ENCODE measurements at regions not wholly inside any gene's neighbourhood (a gene's known extent, or its start where the extent isn't known, plus 50 kb on each side); places are given as distances from the start of the nearest gene placed in this dataset.
"Not testable (repeated sequence)": the region's sequence is repeated elsewhere in the genome, so short reads cannot be mapped to it uniquely, and the experiment has no call there.

DNA sequence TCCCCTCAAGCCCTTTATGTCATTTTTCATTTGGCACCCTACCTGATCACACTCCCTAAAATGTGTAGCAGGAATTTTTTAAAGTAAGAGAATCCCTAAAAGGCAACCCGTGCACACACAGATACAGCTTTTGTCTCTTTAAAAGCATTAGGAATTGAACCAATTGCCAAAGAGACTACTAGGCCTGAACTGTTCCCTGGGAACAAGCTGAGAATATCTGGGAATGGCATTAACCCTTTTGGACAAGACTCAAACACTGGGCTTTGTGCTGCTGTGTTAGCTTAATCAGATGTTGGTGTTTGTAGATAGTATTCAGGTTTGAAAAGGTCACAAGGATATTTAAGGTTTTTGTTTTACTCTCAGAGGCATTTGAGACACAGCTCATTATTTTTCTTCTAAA lies 414.4 kb upstream of the PDZRN3 start:
- Mint-ChIP-seq H3K4me3 (no peak overlapping the region), H3K36me3 (no peaks in the 10 kb centered on the region), H3K27me3 (no peaks in the 10 kb centered on the region), H3K4me1 (no peaks in the 10 kb centered on the region), H3K9me3 (no peaks in the 10 kb centered on the region), H3K27ac (no peak overlapping the region)
- no peak for ATAC-seq

DNA sequence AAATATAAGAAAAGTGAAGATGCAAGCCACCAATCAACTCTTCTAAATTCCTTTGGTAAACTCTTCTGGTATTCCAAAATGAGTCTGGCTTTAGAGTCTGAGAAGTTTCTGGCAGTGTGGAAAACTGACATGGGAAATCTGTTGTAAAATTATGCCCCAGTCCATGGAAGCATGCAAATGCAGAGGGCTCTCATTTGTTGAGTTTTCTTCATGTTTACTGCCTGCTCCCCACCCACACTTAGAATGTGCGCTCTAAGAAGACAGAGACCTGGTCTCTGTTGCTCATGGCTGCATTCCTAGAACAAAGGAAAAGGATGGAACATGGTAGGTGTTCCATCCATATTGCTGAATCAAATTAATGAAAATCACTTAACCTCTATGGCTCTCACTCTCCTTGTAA lies 411.8 kb upstream of the PDZRN3 start:
- no peak overlapping the region for H3K27ac Mint-ChIP-seq
- no peaks in the 10 kb centered on the region for H3K4me1 Mint-ChIP-seq
- H3K36me3 Mint-ChIP-seq = no peaks in the 10 kb centered on the region
- H3K9me3 Mint-ChIP-seq = peaks cover 3% of the 10 kb centered on the region
- no peak overlapping the region for H3K4me3 Mint-ChIP-seq
- ATAC-seq = no peak
- no peaks in the 10 kb centered on the region for H3K27me3 Mint-ChIP-seq

DNA sequence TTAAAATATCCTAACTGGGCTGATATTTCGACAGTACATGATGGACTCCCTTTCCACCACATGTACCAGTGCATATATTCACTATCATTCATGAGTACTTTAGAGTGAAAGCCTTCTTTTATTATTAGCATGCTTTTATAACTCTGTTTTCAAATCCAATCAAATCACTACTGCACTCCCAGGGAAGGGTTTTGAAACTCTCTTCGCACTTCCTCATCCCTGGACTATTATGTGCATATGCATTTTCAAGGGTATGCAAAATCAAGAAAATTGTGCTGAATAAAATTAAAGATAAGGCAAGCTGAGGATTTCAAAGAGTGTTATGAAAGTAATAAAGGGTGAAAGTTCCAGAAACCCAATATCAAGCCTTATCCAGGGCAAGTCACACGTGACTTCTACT lies 411.4 kb upstream of the PDZRN3 start:
- Mint-ChIP-seq H3K9me3 (peaks cover 3% of the 10 kb centered on the region), H3K36me3 (no peaks in the 10 kb centered on the region), H3K4me3 (no peak overlapping the region), H3K27me3 (no peaks in the 10 kb centered on the region), H3K4me1 (no peaks in the 10 kb centered on the region), H3K27ac (no peak overlapping the region)
- ATAC-seq = no peak

DNA sequence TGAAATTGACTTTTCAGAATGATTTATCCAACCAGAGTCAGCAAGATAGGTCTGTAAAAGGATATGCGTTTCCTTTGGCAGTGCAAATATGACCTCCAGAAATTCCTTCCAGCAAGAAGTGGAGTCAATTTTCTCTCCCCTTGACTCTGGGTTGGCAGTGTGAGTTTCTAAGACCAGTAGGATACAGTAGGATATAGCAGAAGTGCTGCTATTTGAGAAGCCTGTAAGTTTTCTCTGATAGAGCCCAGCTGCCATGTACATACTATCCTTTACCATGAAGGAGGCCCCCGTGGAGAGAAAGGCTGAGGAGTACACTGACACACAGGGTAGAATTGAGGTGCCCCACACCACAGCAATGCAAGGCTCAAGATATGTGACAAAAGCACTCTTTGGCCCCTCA lies 409.1 kb upstream of the PDZRN3 start:
- no peak for ATAC-seq
- no peaks in the 10 kb centered on the region for H3K4me1 Mint-ChIP-seq
- peaks cover 8% of the 10 kb centered on the region for H3K9me3 Mint-ChIP-seq
- no peaks in the 10 kb centered on the region for H3K36me3 Mint-ChIP-seq
- no peak overlapping the region for H3K4me3 Mint-ChIP-seq
- no peaks in the 10 kb centered on the region for H3K27me3 Mint-ChIP-seq
- H3K27ac Mint-ChIP-seq = no peak overlapping the region

DNA sequence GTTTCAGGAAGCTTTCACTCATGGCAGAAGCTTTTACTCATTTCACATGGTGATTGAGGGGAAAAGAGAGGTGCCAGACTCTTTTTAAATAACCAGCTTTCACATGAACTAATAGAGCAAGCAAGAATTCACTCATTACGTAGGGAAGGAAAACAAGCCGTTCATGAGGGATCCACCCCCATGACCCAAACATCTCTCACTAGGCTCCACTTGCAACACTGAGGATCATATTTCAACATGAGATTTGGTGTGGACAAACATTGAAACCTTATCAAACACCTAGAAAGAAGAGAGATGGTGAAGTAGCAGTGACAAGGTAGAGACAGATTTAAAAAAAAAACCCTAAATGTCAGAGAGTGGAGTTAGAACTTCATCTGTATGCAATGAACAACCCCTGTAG lies 408.6 kb upstream of the PDZRN3 start:
- no peaks in the 10 kb centered on the region for H3K36me3 Mint-ChIP-seq
- no peak for ATAC-seq
- no peaks in the 10 kb centered on the region for H3K4me1 Mint-ChIP-seq
- no peak overlapping the region for H3K27ac Mint-ChIP-seq
- no peak overlapping the region for H3K4me3 Mint-ChIP-seq
- no peaks in the 10 kb centered on the region for H3K27me3 Mint-ChIP-seq
- peaks cover 8% of the 10 kb centered on the region for H3K9me3 Mint-ChIP-seq

DNA sequence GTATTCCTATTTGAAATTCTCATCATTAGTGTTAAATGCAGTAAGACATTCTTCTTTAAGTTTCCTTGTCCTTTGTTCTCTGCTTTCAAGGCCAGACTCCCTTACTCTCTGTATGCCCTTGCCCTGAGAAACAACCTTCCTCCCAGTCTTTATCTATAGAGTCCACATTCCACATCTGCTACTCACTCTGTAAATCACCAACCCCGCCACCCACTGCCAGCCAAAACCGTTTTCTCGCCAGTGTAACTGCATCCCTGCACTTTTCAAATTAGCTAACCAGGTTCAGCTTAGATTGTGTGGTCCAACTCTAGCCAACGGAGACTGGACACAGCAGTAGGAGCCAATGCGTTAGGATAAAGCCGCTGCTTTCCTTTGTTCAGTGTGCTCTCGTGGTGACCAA lies 402.4 kb upstream of the PDZRN3 start:
- Mint-ChIP-seq H3K36me3 (no peaks in the 10 kb centered on the region), H3K4me3 (no peak overlapping the region), H3K4me1 (no peaks in the 10 kb centered on the region), H3K27ac (no peak overlapping the region), H3K9me3 (peaks cover 8% of the 10 kb centered on the region), H3K27me3 (no peaks in the 10 kb centered on the region)
- ATAC-seq = no peak

DNA sequence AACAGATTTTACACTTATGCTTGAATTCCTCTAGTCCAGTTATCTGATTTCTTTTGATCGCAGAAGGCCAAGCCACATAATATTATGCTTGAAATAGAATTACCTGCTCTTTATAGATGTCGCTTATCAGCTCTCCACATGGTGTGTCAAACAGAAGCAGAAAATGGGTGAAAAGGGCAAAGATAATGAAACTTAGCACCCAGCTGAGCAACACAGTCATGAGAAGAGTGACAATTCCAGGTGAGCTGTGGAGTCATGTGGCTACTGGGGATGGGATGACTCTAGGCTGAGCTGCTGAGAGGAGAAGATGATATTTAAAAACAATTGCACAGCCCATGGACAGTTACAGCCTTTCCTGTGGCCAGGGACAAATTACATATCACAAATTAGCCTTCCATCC lies 398.7 kb upstream of the PDZRN3 start:
- no peaks in the 10 kb centered on the region for H3K36me3 Mint-ChIP-seq
- no peaks in the 10 kb centered on the region for H3K27me3 Mint-ChIP-seq
- H3K4me3 Mint-ChIP-seq = no peak overlapping the region
- no peaks in the 10 kb centered on the region for H3K4me1 Mint-ChIP-seq
- H3K27ac Mint-ChIP-seq = no peak overlapping the region
- peaks cover 5% of the 10 kb centered on the region for H3K9me3 Mint-ChIP-seq
- ATAC-seq = no peak

DNA sequence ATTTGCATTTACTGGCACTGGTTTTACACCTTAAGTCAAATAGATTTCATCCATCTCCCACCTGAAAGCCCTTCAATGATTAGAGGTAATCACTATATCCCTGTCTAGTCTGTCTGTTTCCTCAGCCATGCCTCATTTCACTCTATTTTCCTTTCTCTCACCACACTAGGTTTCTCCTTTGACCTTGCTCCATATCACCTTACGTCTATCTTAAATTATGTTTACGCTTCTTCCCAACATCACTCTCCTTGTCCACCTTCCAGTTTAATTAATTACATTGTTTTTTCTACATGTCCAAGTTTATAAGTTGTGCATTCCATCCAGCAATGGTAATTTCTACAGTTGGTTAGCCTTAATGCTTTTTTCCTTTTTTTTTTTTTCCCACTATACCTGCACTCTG lies 396.7 kb upstream of the PDZRN3 start:
- H3K4me3 Mint-ChIP-seq = no peak overlapping the region
- no peak for ATAC-seq
- no peaks in the 10 kb centered on the region for H3K36me3 Mint-ChIP-seq
- H3K27me3 Mint-ChIP-seq = no peaks in the 10 kb centered on the region
- H3K4me1 Mint-ChIP-seq = no peaks in the 10 kb centered on the region
- no peak overlapping the region for H3K27ac Mint-ChIP-seq
- peaks cover 5% of the 10 kb centered on the region for H3K9me3 Mint-ChIP-seq

DNA sequence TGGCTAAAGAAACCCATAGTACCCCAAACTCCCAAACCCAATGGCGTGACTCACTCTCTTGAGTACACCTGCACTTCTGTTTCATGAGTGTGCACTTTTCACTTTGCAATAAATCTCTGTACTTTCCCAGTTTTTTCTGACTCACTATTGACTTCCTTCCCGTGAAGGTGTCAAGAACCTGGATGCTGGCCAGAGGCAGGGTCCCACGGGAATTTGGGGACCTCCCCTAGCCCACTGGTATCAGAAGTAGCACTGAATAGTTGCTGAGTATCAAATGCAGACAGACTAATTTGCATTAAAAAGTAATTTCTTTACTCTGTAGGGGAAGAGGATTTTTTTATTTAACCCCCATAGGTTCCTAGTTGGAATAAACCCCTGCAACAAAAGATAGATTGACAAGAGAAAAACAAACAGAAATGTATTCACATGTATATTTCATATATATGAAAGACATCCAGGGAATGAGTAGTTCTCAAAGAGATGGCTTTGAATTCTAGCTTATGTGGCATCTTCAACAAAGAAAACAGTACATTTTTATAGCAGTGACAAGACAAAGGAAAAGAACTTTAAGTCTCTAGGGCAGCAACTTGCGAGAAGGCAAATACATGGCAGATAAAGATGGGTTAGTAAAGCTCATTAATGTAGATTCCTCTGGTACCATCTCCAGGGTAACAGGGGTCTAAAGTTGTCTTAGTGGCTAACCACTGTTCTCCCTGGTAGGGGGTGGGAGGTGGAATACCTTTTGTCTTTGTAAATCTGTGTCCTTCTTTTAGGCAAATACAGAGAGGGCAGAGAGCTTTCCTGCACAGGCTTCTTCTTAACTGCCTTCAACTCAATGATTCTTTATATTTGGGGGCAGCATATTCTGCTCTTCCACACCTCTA lies 385.5 kb upstream of the PDZRN3 start:
- H3K4me3 Mint-ChIP-seq = no peak overlapping the region
- H3K36me3 Mint-ChIP-seq = no peaks in the 10 kb centered on the region
- ATAC-seq = no peak
- no peak overlapping the region for H3K27ac Mint-ChIP-seq
- H3K4me1 Mint-ChIP-seq = no peaks in the 10 kb centered on the region
- H3K9me3 Mint-ChIP-seq = peaks cover 6% of the 10 kb centered on the region
- H3K27me3 Mint-ChIP-seq = no peaks in the 10 kb centered on the region

DNA sequence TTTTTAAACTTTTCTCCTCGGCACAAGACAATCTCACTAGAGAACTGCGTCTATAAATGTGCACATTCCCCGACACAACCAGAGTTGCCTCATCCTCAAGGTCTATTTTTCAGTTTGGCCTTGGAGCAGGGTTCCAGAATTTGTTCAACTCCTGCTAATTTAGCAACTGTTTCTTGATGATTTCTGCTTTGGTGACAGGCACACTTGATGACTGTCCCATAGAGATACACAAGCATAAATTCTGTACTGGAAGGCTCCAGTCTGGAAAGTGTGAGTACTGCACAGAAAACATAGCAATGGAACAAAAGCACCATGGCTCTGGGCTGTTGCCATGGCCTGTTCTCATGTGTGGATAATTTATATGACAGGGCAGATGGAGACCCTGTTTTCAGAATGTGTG lies 379.6 kb upstream of the PDZRN3 start:
- H3K4me1 Mint-ChIP-seq = no peaks in the 10 kb centered on the region
- no peak for ATAC-seq
- no peaks in the 10 kb centered on the region for H3K36me3 Mint-ChIP-seq
- H3K9me3 Mint-ChIP-seq = peaks cover 3% of the 10 kb centered on the region
- no peaks in the 10 kb centered on the region for H3K27me3 Mint-ChIP-seq
- no peak overlapping the region for H3K4me3 Mint-ChIP-seq
- H3K27ac Mint-ChIP-seq = no peak overlapping the region

DNA sequence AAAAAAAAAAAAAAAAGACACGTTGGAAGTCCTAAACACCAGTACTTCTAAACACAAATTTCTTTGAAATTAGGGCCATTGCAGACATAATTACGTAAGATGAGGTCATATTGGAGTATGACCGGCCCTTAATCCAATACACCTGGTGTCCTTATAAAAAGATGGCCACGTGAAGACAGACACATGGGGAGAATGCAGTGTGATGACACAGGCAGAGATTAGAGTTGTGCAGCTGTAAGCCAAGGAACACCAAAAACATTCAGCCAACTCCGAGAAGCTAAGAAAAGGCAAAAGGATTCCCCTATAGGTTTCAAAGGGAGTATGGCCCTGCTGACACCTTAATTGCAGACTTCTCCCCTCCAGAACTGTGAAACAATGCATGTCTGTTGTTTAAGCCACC lies 379.0 kb upstream of the PDZRN3 start:
- H3K27me3 Mint-ChIP-seq = no peaks in the 10 kb centered on the region
- no peak overlapping the region for H3K4me3 Mint-ChIP-seq

DNA sequence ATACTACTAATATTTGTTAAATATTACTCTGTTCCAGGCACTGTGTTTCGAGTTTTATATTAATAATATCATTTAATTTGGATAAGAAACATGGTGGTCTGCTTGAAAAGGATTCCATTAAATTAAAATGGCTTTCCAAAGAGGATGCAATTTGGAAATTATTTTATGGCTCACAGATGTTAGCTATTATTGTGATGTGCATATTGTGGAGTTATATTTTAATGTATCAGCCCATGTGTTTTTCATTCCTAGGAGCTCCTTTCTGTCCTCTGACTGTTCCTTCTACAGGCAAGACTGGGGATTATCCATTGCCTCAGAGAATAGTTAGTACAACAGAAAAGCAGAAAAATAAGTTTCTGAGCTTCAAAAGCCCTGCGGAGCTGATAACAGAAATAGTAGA lies 376.7 kb upstream of the PDZRN3 start:
- Mint-ChIP-seq H3K9me3 (peaks cover 3% of the 10 kb centered on the region), H3K4me1 (no peaks in the 10 kb centered on the region), H3K27me3 (no peaks in the 10 kb centered on the region), H3K27ac (no peak overlapping the region), H3K36me3 (no peaks in the 10 kb centered on the region), H3K4me3 (no peak overlapping the region)
- no peak for ATAC-seq

More for the DNA sequence above, 379.0 kb upstream of the PDZRN3 start:
- ATAC-seq = no peak
- H3K4me1 Mint-ChIP-seq = no peaks in the 10 kb centered on the region
- no peaks in the 10 kb centered on the region for H3K36me3 Mint-ChIP-seq
- H3K9me3 Mint-ChIP-seq = peaks cover 3% of the 10 kb centered on the region
- no peak overlapping the region for H3K27ac Mint-ChIP-seq

DNA sequence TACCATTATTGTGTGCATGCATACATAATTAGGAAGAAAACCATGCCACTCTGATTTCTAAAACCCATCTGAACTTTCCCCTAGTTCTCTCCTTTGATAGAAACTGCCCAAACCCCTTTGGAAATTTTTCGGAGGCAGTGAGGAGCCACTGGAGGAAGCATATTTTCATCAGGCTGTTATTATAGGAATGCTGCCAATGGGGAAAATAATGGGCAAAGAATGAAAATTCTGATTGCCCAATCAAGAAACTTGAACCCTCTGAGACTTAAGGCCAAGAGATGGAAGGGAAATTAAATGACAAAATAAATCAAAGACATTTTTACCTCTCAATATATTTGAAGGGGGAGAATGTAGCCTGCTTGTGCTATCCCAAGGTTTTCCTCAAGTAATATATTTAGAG lies 376.0 kb upstream of the PDZRN3 start:
- Mint-ChIP-seq H3K4me1 (no peaks in the 10 kb centered on the region), H3K27me3 (no peaks in the 10 kb centered on the region), H3K27ac (no peak overlapping the region), H3K9me3 (peaks cover under 1% of the 10 kb centered on the region), H3K4me3 (no peak overlapping the region), H3K36me3 (no peaks in the 10 kb centered on the region)
- ATAC-seq = no peak

DNA sequence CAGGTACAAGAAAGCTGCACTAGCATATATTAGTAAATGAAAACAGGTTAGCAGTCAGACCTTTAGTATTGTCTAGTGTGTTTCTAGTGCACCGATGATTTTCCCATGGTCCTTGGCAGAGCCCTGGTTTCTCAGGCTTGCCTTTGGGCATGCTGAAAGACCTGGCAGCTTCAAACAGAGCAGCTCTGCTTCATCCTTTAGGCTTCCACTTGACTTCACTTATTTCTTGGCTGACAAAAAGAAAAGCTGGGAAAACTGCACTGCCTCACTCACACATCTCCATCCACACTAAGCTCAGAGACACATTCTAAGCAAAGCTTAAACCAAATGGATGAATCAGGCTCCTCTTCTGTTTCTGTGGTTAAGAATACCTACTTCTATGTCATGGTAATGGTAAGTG lies 374.8 kb upstream of the PDZRN3 start:
- no peak for ATAC-seq
- Mint-ChIP-seq H3K4me1 (no peaks in the 10 kb centered on the region), H3K27ac (no peak overlapping the region), H3K36me3 (no peaks in the 10 kb centered on the region), H3K9me3 (no peaks in the 10 kb centered on the region), H3K4me3 (no peak overlapping the region), H3K27me3 (no peaks in the 10 kb centered on the region)

DNA sequence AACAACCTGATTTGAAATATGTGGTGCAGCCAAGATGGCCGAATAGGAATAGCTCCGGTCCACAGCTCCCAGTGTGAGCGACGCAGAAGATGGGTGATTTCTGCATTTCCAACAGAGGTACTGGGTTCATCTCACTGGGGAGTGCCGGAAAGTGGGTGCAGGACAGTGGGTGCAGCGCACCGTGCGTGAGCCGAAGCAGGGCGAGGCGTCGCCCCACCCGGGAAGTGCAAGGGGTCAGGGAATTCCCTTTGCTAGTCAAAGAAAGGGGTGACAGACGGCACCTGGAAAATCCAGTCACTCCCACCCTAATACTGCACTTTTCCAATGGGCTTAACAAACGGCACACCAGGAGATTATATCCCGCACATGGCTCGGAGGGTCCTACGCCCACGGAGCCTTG lies 365.9 kb upstream of the PDZRN3 start:
- peaks cover 12% of the 10 kb centered on the region for H3K9me3 Mint-ChIP-seq
- H3K36me3 Mint-ChIP-seq, H3K27me3 Mint-ChIP-seq, H3K4me1 Mint-ChIP-seq, H3K4me3 Mint-ChIP-seq, H3K27ac Mint-ChIP-seq, ATAC-seq: not testable (repeated sequence)

DNA sequence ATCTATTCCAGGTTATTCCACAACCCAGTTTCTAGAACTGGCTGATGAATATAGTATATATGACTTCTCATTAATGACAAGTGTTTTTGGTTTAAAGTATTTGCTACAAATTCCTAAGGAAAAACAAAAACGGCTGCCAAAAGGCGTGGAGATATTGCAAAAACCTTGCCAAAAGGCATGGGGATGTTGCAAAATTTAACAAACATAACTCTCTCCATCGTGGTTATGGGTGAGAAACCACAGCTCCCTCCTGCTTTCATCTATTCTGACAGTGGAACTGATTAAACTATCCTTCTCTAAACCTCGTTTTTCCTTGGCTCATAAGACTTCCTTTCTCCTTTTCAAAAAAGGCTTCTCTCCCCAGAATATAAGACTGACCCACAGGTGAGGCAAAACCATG lies 342.0 kb upstream of the PDZRN3 start:
- Mint-ChIP-seq H3K4me1 (no peaks in the 10 kb centered on the region), H3K9me3 (peaks cover 14% of the 10 kb centered on the region), H3K27me3 (no peaks in the 10 kb centered on the region)

More for the DNA sequence above, 342.0 kb upstream of the PDZRN3 start:
- Mint-ChIP-seq H3K27ac (no peak overlapping the region), H3K36me3 (no peaks in the 10 kb centered on the region), H3K4me3 (no peak overlapping the region)
- no peak for ATAC-seq
